ENCODE measurements at regions not wholly inside any gene's neighbourhood (a gene's known extent, or its start where the extent isn't known, plus 50 kb on each side); places are given as distances from the start of the nearest gene placed in this dataset.

DNA sequence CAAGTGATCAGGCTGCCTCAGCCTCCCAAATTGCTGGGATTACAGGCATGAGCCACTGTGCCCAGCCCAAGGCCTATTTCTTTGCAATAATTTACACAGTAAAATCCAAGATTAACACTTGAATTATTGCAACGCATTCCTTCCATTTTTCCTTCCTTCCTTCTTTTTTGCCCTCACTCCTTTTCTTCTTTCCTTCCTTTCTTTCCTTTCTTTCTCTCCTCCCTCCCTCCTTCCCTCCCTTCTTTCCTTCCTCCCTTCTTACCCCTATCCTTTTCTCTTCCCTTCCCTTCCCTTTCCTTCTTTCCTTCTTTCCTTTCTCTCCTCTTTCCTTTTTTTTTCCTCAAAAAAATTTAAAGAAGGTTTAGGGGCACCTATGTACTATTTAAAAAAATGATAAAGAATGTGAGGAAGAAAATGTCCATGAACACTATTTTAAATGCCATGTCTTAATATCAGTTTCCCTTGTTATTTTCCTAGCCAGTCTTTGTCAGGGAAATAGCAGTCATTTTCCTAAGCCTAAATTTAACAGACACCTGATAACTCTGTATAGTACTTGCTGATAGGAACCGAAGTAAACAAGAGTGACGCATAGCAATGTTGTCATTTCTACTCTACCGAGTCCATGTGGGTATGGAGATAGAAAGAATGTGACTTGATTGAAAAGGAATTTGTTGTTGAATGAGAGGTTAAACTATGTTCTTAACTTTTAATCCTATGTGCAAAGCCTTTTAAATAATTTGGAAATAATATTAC, 79.8 kb upstream of the HMCN1 start:
- Histone ChIP-seq H4K20me1 (ENCODE audit: insufficient read depth, poor library complexity, severe bottlenecking) (no peaks in the 10 kb centered on the region), H3K79me2 (no peaks in the 10 kb centered on the region), H3K27me3 (no peaks in the 10 kb centered on the region), H3K9me3 (ENCODE audit: low read depth) (no peaks in the 10 kb centered on the region), H3K4me2 (no peak overlapping the region), H3K4me3 (no peak overlapping the region), H2AFZ (no peak overlapping the region), H3K27ac (peak overlapping the region; percentile 47), H3K4me1 (ENCODE audit: insufficient read depth) (no peaks in the 10 kb centered on the region), H3K9me2 (replicated peaks; ENCODE audit: insufficient read depth) (no peaks in the 10 kb centered on the region), H3K36me3 (replicated peaks; ENCODE audit: insufficient read depth, low read depth) (no peaks in the 10 kb centered on the region)
- DNase-seq (ENCODE audit: low spot score) = peak; percentile 43
- WGBS (ENCODE audit: low lambda C conversion rate, missing lambda C conversion rate) = 33% methylated on average over 4 of the region's 4 CpGs
- no peak for TF ChIP-seq EZH2 (IDR thresholded peaks at IDR 0.05; ENCODE audit: borderline replicate concordance)
- TF ChIP-seq EZH2phosphoT487 (IDR thresholded peaks at IDR 0.05; ENCODE audit: low read depth, severe bottlenecking, unreplicated experiment) = no peak
- no peak for TF ChIP-seq CTCF (IDR thresholded peaks at IDR 0.05; ENCODE audit: poor library complexity)

- H4K20me1 ChIP-seq (ENCODE audit: insufficient read depth, poor library complexity, severe bottlenecking) = no peaks in the 10 kb centered on the region
- 100% methylated on average over 1 of the region's 1 CpG for WGBS (ENCODE audit: low lambda C conversion rate, missing lambda C conversion rate)
Measured at GRCh38 chr1:185653615-185654014, 80.6 kb upstream of the HMCN1 start.

DNA sequence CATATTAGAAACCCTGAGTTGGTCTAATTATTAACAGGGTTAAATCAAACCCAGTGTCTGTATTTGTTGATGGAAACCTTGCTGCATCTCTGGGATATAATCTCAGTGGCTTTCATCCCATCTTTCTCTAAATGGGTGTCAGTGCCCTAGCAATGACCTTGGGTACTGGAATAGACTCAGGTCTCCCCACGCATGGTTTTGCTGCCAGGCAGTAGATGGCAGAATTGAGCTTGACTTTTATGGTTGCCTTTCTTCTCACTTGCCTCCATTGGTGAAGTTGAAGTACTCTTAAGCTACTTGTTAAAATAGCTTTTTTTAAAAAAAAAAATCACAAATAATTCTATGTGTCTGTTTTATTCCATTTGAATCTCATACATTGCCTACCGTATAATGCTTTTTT, 81.8 kb upstream of the HMCN1 start:
- Histone ChIP-seq H3K4me1 (ENCODE audit: insufficient read depth) (peaks cover 2% of the 10 kb centered on the region), H3K27ac (no peak overlapping the region), H3K36me3 (replicated peaks; ENCODE audit: insufficient read depth, low read depth) (no peaks in the 10 kb centered on the region), H3K79me2 (no peaks in the 10 kb centered on the region), H2AFZ (no peak overlapping the region), H3K4me3 (no peak overlapping the region), H3K4me2 (no peak overlapping the region), H3K27me3 (no peaks in the 10 kb centered on the region), H4K20me1 (ENCODE audit: insufficient read depth, poor library complexity, severe bottlenecking) (no peaks in the 10 kb centered on the region), H3K9me3 (ENCODE audit: low read depth) (no peaks in the 10 kb centered on the region), H3K9me2 (replicated peaks; ENCODE audit: insufficient read depth) (no peaks in the 10 kb centered on the region)
- 86% methylated on average over 2 of the region's 2 CpGs for WGBS (ENCODE audit: low lambda C conversion rate, missing lambda C conversion rate)
- no peak for TF ChIP-seq EZH2phosphoT487 (IDR thresholded peaks at IDR 0.05; ENCODE audit: low read depth, severe bottlenecking, unreplicated experiment)
- no peak for TF ChIP-seq EZH2 (IDR thresholded peaks at IDR 0.05; ENCODE audit: borderline replicate concordance)
- no peak for TF ChIP-seq CTCF (IDR thresholded peaks at IDR 0.05; ENCODE audit: poor library complexity)
- no peak for DNase-seq (ENCODE audit: low spot score)

More at GRCh38 chr1:185653615-185654014, 80.6 kb upstream of the HMCN1 start:
- H3K27me3 ChIP-seq = no peaks in the 10 kb centered on the region
- no peak overlapping the region for H3K4me3 ChIP-seq
- no peak overlapping the region for H2AFZ ChIP-seq
- no peaks in the 10 kb centered on the region for H3K79me2 ChIP-seq
- no peaks in the 10 kb centered on the region for H3K9me3 ChIP-seq (ENCODE audit: low read depth)
- DNase-seq (ENCODE audit: low spot score) = no peak
- H3K4me2 ChIP-seq = no peak overlapping the region
- peak overlapping the region; percentile 47 for H3K27ac ChIP-seq
- H3K36me3 ChIP-seq (replicated peaks; ENCODE audit: insufficient read depth, low read depth) = no peaks in the 10 kb centered on the region
- no peaks in the 10 kb centered on the region for H3K4me1 ChIP-seq (ENCODE audit: insufficient read depth)
- no peaks in the 10 kb centered on the region for H3K9me2 ChIP-seq (replicated peaks; ENCODE audit: insufficient read depth)
- TF ChIP-seq EZH2phosphoT487 (IDR thresholded peaks at IDR 0.05; ENCODE audit: low read depth, severe bottlenecking, unreplicated experiment) (no peak), CTCF (IDR thresholded peaks at IDR 0.05; ENCODE audit: poor library complexity) (no peak), EZH2 (IDR thresholded peaks at IDR 0.05; ENCODE audit: borderline replicate concordance) (no peak)

All from hepatocyte (in vitro differentiated cells).